PC-3 (cell line): ENCODE measurements at regions not wholly inside any gene's neighbourhood (a gene's known extent, or its start where the extent isn't known, plus 50 kb on each side); places are given as distances from the start of the nearest gene placed in this dataset.

Source experiments
- ATAC-seq: fragments of 200-7000 bp; cut with Tn5 transposase; 2 replicates; pipeline ENCODE4 v1.9.1; 2020; ENCODE audit warnings: mild to moderate bottlenecking, moderate library complexity
- BruUV-seq: library from RNA; stranded (reverse); fragments of 400-500 nt; replicated peaks from 2 replicates; lab custom pipeline; 2021; lab: Mats Ljungman, UMichigan
- CTCF ChIA-PET: fragments of 300-600 bp; sonication (Branson Sonifier 250); formaldehyde crosslinking; loops from one replicate; lab custom pipeline; 2022; ENCODE audit warnings: antibody characterized with exemption; lab: Charles Lee
- POLR2A ChIA-PET: fragments of 300-600 bp; sonication (Branson Sonifier 250); formaldehyde crosslinking; loops from one replicate; lab custom pipeline; 2022; ENCODE audit warnings: antibody characterized with exemption; ENCODE audit not compliant: unreplicated experiment; lab: Charles Lee
- DNase-seq: peaks from one replicate; pipeline ENCODE4 v3.0.0-alpha.2; 2015
- H2AFZ ChIP-seq: fragments of 300-600 bp; sonication (generic); 2 replicates; pipeline ENCODE4 v1.6.0; 2016; ENCODE audit warnings: antibody characterized with exemption, low read length
- H3F3A ChIP-seq: fragments of 300-600 bp; sonication (generic); one replicate; pipeline ENCODE4 v1.6.0; 2017; ENCODE audit warnings: antibody characterized with exemption, low read length, control low read depth, mild to moderate bottlenecking; ENCODE audit not compliant: unreplicated experiment
- H3K27ac ChIP-seq: fragments of 300-600 bp; sonication (generic); 2 replicates; pipeline ENCODE4 v1.5.1; 2016; ENCODE audit warnings: mild to moderate bottlenecking, low read length
- H3K27me3 ChIP-seq: fragments of 300-600 bp; sonication (generic); 2 replicates; pipeline ENCODE4 v1.6.1; 2016; ENCODE audit warnings: low read length, mixed read lengths
- H3K36me3 ChIP-seq: fragments of 300-600 bp; sonication (generic); 2 replicates; pipeline ENCODE4 v1.6.1; 2016; ENCODE audit warnings: low read depth, mixed run types, low read length, mixed read lengths
- H3K4me1 ChIP-seq: fragments of 300-600 bp; sonication (generic); 2 replicates; pipeline ENCODE4 v1.5.1; 2016; ENCODE audit warnings: low read length; ENCODE audit not compliant: insufficient read depth
- H3K4me2 ChIP-seq: fragments of 300-600 bp; sonication (generic); 2 replicates; pipeline ENCODE4 v1.6.0; 2016; ENCODE audit warnings: low read length
- H3K4me3 ChIP-seq: fragments of 300-600 bp; sonication (generic); 2 replicates; pipeline ENCODE4 v1.5.1; 2016; ENCODE audit warnings: mild to moderate bottlenecking, low read length, mixed read lengths
- H3K79me2 ChIP-seq: fragments of 300-600 bp; sonication (generic); 2 replicates; pipeline ENCODE4 v1.6.1; 2017; ENCODE audit warnings: low read length, mixed read lengths
- H3K9ac ChIP-seq: fragments of 300-600 bp; sonication (generic); 2 replicates; pipeline ENCODE4 v1.6.0; 2016; ENCODE audit warnings: mild to moderate bottlenecking, low read length
- H3K9me2 ChIP-seq: fragments of 300-600 bp; sonication (generic); replicated peaks from 2 replicates; pipeline ENCODE4 v1.6.1; 2016; ENCODE audit warnings: mixed run types, low read length, mixed read lengths
- H3K9me3 ChIP-seq: fragments of 300-600 bp; sonication (generic); 2 replicates; pipeline ENCODE4 v1.6.1; 2016; ENCODE audit warnings: low read length, mixed read lengths
- H4K20me1 ChIP-seq: fragments of 300-600 bp; sonication (generic); 2 replicates; pipeline ENCODE4 v1.6.1; 2016; ENCODE audit warnings: low read length, mixed read lengths
- EZH2 ChIP-seq: fragments of 300-600 bp; sonication (generic); IDR thresholded peaks from one replicate; pipeline ENCODE4 v1.6.1; 2017; ENCODE audit warnings: antibody characterized with exemption, mild to moderate bottlenecking, low read length; ENCODE audit not compliant: unreplicated experiment
- EZH2phosphoT487 ChIP-seq: fragments of 300-600 bp; sonication (generic); IDR thresholded peaks from 2 replicates; pipeline ENCODE4 v1.6.1; 2018; ENCODE audit warnings: mild to moderate bottlenecking, antibody characterized with exemption, low read length, borderline replicate concordance
- intact Hi-C: fragments of 100-400 bp; cut with micrococcal nuclease; formaldehyde crosslinking; loops from 2 replicates; pipeline ENCODE4 v1.9.0; 2023
- TF ChIP-seq, protein P1 (sequence below): fragments of 300-600 bp; sonication (generic); conservative IDR thresholded peaks from 2 replicates; pipeline ENCODE4 v1.5.1; 2017; ENCODE audit warnings: antibody characterized with exemption, low read depth, mild to moderate bottlenecking, low read length

DNA sequence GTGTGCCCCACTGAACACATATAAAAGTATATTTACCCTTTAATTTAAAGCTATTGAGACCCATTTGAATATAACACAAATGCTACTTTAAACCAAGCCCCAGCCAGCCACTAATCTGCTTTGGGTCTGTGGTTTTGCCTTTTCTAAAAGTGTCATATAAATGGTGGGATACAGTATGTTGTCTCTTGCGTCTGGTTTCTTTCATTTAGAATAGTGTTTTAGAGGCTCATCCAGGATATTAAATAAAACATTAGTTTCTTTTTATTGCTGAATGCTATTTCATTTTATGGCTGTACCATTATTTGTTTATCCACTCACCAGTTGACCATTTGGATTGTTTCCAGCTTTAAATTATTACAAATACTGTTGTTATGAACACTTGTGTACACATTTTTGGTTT, 290.5 kb upstream of the SORL1-AS1 start:
- Histone ChIP-seq H4K20me1 (no peaks in the 10 kb centered on the region), H3F3A (no peaks in the 10 kb centered on the region), H3K27ac (no peak overlapping the region), H3K9ac (no peak overlapping the region), H3K27me3 (no peaks in the 10 kb centered on the region), H3K4me1 (no peaks in the 10 kb centered on the region), H3K9me3 (no peaks in the 10 kb centered on the region), H3K36me3 (no peaks in the 10 kb centered on the region), H3K9me2 (no peaks in the 10 kb centered on the region), H3K79me2 (no peaks in the 10 kb centered on the region), H3K4me2 (no peak overlapping the region), H2AFZ (no peak overlapping the region), H3K4me3 (no peak overlapping the region)
- ATAC-seq = no peak
- TF ChIP-seq EZH2phosphoT487 (no peak), EZH2 (no peak)
- TF ChIP-seq, protein P1, sequence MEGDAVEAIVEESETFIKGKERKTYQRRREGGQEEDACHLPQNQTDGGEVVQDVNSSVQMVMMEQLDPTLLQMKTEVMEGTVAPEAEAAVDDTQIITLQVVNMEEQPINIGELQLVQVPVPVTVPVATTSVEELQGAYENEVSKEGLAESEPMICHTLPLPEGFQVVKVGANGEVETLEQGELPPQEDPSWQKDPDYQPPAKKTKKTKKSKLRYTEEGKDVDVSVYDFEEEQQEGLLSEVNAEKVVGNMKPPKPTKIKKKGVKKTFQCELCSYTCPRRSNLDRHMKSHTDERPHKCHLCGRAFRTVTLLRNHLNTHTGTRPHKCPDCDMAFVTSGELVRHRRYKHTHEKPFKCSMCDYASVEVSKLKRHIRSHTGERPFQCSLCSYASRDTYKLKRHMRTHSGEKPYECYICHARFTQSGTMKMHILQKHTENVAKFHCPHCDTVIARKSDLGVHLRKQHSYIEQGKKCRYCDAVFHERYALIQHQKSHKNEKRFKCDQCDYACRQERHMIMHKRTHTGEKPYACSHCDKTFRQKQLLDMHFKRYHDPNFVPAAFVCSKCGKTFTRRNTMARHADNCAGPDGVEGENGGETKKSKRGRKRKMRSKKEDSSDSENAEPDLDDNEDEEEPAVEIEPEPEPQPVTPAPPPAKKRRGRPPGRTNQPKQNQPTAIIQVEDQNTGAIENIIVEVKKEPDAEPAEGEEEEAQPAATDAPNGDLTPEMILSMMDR = no peak
- POLR2A ChIA-PET = no interaction called here
- no TSS peak for BruUV-seq
- peak; percentile 45 for DNase-seq
- CTCF ChIA-PET = no interaction called here
- intact Hi-C loops = no loop called here

DNA sequence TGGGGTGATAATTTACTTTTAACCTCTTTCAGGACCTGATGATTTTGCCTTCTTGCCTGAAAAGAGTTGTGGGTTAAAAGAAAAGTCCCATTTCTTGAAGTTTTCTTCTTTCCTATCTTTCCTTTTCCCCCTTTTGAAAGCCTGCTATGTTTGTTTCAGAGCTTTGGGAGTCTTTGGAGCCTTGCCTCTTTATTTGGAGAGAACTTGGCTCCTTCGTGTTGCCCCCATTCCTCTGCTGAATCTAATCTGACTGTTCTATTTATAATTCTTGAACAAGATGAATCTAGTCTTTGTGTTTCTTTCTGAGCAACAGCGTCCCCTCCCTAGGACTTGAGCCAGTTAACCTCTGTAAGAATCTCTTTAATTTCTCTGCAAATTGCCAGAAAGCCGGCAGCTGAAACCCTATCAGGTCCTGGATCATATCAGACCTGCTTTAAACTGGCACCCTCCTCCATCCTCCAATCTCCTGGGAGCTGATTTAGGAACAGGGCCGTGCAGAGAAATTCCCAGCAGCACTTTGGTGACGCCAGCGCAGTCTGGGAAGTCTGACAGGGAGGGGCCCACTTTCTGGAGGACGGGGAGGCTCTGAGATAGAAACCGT, 289.1 kb upstream of the SORL1-AS1 start:
- DNase-seq (no peak), ATAC-seq (no peak)
- no peak overlapping the region for H3K9ac ChIP-seq
- TF ChIP-seq EZH2 = no peak
- no peak for TF ChIP-seq EZH2phosphoT487
- TF ChIP-seq, protein P1 = no peak
- no TSS peak for BruUV-seq
- no peaks in the 10 kb centered on the region for H3K9me3 ChIP-seq
- H3K9me2 ChIP-seq = no peaks in the 10 kb centered on the region
- POLR2A ChIA-PET = no interaction called here
- CTCF ChIA-PET = no interaction called here
- H3K4me1 ChIP-seq = no peaks in the 10 kb centered on the region
- no peaks in the 10 kb centered on the region for H3F3A ChIP-seq
- no peaks in the 10 kb centered on the region for H4K20me1 ChIP-seq
- no peaks in the 10 kb centered on the region for H3K27me3 ChIP-seq
- H2AFZ ChIP-seq = no peak overlapping the region
- no peak overlapping the region for H3K4me3 ChIP-seq
- no peak overlapping the region for H3K4me2 ChIP-seq
- H3K36me3 ChIP-seq = no peaks in the 10 kb centered on the region
- intact Hi-C loops = no loop called here
- H3K79me2 ChIP-seq = no peaks in the 10 kb centered on the region
- no peak overlapping the region for H3K27ac ChIP-seq

GRCh38 chr11:121741351-121741760, 288.6 kb upstream of the SORL1-AS1 start:
- Histone ChIP-seq H3K9me2 (no peaks in the 10 kb centered on the region), H3F3A (no peaks in the 10 kb centered on the region), H3K36me3 (no peaks in the 10 kb centered on the region), H3K4me3 (no peak overlapping the region), H4K20me1 (no peaks in the 10 kb centered on the region), H3K9me3 (no peaks in the 10 kb centered on the region), H2AFZ (no peak overlapping the region), H3K9ac (no peak overlapping the region), H3K4me2 (no peak overlapping the region), H3K79me2 (no peaks in the 10 kb centered on the region), H3K27me3 (no peaks in the 10 kb centered on the region), H3K27ac (no peak overlapping the region), H3K4me1 (no peaks in the 10 kb centered on the region)
- ChIA-PET POLR2A (no interaction called here), CTCF (no interaction called here)
- BruUV-seq = no TSS peak
- DNase-seq (no peak), ATAC-seq (no peak)
- intact Hi-C loops = no loop called here
- TF ChIP-seq EZH2phosphoT487 = no peak
- no peak for TF ChIP-seq EZH2
- TF ChIP-seq, protein P1 = no peak
